Activated CD4-positive, alpha-beta T cell treated with anti-CD3 and anti-CD28 coated beads, Interleukin-2, amount 10 ng/mL, durations not matched to agents 24 days and 14 days (primary cell): ENCODE measurements at regions not wholly inside any gene's neighbourhood (a gene's known extent, or its start where the extent isn't known, plus 50 kb on each side); places are given as distances from the start of the nearest gene placed in this dataset.
A peak's percentile ranks its signal among the peaks of the same experiment; 100 is the strongest.
"Not testable (repeated sequence)": the region's sequence is repeated elsewhere in the genome, so short reads cannot be mapped to it uniquely, and the experiment has no call there.

Experiments
- DNase-seq: peaks from one replicate; pipeline ENCODE4 v3.0.0; 2022
- H3K27ac Mint-ChIP-seq: one replicate; pipeline ENCODE4 v1.8.0; 2022; ENCODE audit warnings: mild to moderate bottlenecking, mixed read lengths
- H3K27me3 Mint-ChIP-seq: one replicate; pipeline ENCODE4 v1.8.0; 2022; ENCODE audit warnings: mixed read lengths
- H3K36me3 Mint-ChIP-seq: one replicate; pipeline ENCODE4 v1.8.0; 2022; ENCODE audit warnings: low read depth, mild to moderate bottlenecking, mixed read lengths
- H3K4me1 Mint-ChIP-seq: one replicate; pipeline ENCODE4 v1.8.0; 2021; ENCODE audit warnings: mixed read lengths
- H3K4me3 Mint-ChIP-seq: one replicate; pipeline ENCODE4 v1.8.0; 2022; ENCODE audit warnings: mild to moderate bottlenecking, moderate library complexity, mixed read lengths
- H3K9me3 Mint-ChIP-seq: one replicate; pipeline ENCODE4 v1.8.0; 2021; ENCODE audit warnings: mixed read lengths
- intact Hi-C: fragments of 100-400 bp; cut with micrococcal nuclease; formaldehyde crosslinking; loops from one replicate; pipeline ENCODE4 v1.15.1; 2023

DNA sequence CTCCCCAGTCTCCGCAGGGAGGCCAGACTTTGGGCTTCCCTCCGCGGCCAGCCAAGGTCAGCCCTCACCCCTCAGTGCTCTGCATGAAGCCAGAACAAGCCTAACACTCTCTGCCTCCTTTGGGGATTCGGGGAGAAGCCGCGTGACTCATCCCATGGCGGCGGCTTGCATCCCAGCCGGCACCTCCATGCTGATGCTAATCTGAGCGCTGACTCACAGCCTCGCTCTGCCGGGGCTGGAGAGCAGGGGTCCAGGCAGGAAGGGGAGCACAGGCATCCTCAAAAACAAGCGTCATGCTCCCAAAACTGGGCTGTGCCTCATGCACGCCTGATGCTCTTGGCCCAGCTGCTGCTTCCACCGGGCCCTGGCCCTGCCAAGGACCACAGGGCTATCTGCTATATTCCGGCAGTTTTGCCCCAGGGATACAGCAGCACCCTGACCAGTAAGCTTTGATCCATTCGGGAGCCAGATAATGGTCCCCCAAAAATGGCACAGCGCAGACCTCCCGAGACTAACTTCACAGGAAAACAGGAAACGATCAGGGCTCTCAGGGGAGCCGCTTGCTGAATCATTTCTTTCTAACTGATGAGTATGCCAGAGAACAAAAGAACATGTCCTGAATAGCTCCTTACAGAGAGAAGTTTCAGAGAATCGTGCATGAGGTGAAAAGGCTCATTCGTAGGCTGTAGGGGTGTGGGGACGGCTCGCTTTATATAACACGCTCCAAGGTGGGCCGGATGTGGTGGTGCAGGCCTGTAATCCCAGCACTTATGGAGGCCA lies 254.4 kb upstream of the USP9Y start:
- H3K36me3 Mint-ChIP-seq, DNase-seq, H3K9me3 Mint-ChIP-seq, intact Hi-C loops, H3K27ac Mint-ChIP-seq, H3K4me3 Mint-ChIP-seq, H3K4me1 Mint-ChIP-seq, H3K27me3 Mint-ChIP-seq: not testable (repeated sequence)

DNA sequence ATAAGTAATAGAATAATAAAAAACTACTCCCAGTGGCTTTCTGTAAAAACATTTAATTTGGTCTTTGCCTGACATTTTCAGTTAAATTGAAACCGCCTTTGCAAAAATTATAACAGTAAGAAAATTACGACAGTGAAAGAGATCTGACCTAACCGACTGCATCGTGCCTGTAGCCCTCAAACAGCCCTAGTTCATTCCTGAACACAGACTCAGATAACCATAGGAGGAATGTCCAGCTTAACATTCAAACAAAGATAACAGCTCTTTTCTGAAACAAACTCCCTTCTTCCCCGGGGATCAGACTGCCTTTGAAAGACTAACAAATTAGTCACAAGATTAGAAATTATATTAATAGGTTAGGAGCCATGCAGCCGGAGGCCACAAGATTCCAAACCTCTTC lies 252.5 kb upstream of the USP9Y start:
- H3K4me3 Mint-ChIP-seq, intact Hi-C loops, H3K36me3 Mint-ChIP-seq, DNase-seq, H3K27me3 Mint-ChIP-seq, H3K9me3 Mint-ChIP-seq, H3K27ac Mint-ChIP-seq, H3K4me1 Mint-ChIP-seq: not testable (repeated sequence)

DNA sequence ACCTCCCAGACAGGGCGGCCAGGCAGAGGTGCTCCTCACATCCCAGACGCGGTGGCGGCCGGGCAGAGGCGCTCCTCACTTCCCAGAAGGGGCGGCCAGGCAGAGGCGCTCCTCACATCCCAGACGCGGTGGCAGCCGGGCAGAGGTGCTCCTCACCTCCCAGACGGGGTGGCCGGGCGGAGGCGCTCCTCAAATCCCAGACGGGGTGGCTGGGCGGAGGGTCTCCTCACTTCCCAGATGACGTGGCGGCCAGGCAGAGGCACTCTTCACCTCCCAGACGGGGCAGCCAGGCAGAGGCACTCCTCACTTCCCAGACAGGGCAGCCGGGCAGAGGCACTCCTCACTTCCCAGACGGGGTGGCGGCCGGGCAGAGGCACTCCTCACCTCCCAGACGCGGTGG lies 247.7 kb upstream of the USP9Y start:
- intact Hi-C loops, DNase-seq, H3K27ac Mint-ChIP-seq, H3K27me3 Mint-ChIP-seq, H3K36me3 Mint-ChIP-seq, H3K4me1 Mint-ChIP-seq, H3K9me3 Mint-ChIP-seq, H3K4me3 Mint-ChIP-seq: not testable (repeated sequence)

DNA sequence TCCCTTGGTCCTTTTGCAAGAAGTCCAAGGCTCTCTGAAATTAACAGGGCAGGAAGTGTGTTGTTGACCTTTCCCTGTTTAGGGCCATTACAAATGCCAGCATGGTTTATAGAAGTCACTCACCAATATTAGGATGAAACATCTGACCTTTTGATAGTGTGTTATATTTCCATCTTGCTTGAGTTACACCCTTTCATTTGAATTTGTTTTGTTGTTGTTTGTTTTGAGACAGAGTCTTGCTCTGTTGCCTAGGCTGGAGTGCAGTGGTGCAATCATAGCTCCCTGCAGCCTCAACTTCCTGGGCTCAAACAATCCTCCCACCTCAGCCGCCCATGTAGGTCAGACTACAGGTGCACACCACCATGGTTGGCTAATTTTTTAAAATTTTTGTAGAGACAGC lies 241.1 kb upstream of the USP9Y start:
- Mint-ChIP-seq H3K4me1 (no peaks in the 10 kb centered on the region), H3K9me3 (no peaks in the 10 kb centered on the region), H3K27me3 (no peaks in the 10 kb centered on the region), H3K4me3 (no peak overlapping the region), H3K27ac (no peak overlapping the region), H3K36me3 (no peaks in the 10 kb centered on the region)
- DNase-seq = no peak
- intact Hi-C loops = no loop called here

DNA sequence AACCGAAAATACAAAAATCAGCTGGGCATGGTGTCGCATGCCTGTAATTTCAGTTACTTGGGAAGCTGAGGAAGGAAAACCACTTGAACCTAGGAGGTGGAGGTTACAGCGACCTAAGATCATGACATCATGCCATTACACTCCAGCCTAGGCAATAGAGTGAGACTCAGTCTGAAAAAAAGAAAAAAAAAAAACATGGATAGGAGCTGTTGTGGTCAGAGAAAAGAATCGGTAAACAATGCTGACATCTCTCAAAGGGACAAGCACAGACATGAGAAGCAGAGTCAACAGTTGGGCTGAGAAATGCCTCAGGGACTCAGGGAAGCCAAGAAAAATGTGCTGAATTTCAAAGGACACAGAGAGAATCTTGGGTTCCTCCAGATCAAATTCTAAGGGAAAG lies 236.9 kb upstream of the USP9Y start:
- Mint-ChIP-seq H3K27me3 (no peaks in the 10 kb centered on the region), H3K4me3 (no peak overlapping the region), H3K9me3 (peaks cover 4% of the 10 kb centered on the region), H3K27ac (no peak overlapping the region), H3K36me3 (no peaks in the 10 kb centered on the region), H3K4me1 (no peaks in the 10 kb centered on the region)
- intact Hi-C loops = no loop called here
- no peak for DNase-seq

DNA sequence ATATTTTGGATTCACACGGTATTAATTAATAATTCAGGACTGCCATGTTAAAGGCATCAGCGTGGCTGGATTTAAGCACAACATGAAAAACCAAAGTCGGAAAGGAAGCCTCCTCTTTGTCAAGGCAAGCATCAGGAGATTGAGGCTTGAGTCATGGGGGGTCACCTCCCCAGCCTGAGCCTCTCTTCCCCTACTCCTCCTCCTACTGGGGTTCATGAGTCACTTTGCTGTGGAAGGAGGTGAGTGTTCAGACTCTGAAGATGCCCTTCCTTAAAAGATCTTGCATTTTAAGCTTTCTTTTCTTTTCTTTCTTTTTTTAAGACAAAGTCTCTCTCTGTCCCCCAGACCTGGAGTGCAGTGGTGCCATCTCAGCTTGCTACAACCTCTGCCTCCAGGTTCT lies 235.3 kb upstream of the USP9Y start:
- intact Hi-C loops = no loop called here
- Mint-ChIP-seq H3K4me1 (no peaks in the 10 kb centered on the region), H3K27me3 (no peaks in the 10 kb centered on the region), H3K36me3 (no peaks in the 10 kb centered on the region), H3K9me3 (peaks cover 6% of the 10 kb centered on the region), H3K4me3 (no peak overlapping the region), H3K27ac (no peak overlapping the region)
- no peak for DNase-seq

DNA sequence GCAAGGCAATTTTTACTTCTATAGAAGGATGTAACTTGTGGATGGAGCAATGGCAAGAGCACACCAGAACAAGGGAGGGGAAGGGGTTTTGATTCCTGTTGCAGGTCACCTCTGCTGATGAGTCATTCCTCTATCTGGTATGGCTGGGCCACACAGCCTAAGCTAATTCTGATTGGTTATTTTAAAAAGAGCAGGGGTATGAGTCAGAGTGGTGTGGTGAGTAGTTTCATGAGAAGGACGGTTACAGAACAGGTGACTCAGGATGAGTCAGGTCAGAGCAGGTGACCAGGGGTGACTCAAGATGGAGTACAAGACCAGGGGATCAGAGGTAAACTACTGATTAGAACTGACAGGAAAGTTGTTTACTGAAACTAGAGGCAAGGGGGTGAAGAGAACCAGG lies 231.9 kb upstream of the USP9Y start:
- H3K36me3 Mint-ChIP-seq = no peaks in the 10 kb centered on the region
- H3K9me3 Mint-ChIP-seq = peaks cover 6% of the 10 kb centered on the region
- intact Hi-C loops = no loop called here
- no peak overlapping the region for H3K27ac Mint-ChIP-seq
- H3K4me1 Mint-ChIP-seq = no peaks in the 10 kb centered on the region
- H3K4me3 Mint-ChIP-seq = no peak overlapping the region
- no peak for DNase-seq
- no peaks in the 10 kb centered on the region for H3K27me3 Mint-ChIP-seq

DNA sequence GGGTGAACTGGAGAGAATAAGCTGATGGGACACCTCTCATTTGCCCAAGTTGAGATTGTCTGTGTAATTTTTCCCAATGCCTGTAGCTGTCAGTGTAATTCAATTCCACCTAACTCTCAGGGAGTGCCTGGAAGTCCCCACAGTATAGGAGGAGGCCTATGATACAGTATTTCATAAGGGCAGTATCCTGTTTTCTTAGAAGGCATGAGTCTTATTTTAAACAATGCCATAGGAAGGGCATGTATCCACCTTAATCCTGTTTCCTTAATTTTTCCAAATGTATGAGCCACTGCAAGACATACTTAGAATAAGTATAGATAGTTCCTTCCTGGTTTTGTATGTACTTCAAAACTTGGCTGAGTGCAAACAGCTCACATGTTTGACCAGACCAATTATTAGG lies 226.6 kb upstream of the USP9Y start:
- Mint-ChIP-seq H3K4me1 (peaks cover 3% of the 10 kb centered on the region), H3K4me3 (no peak overlapping the region), H3K9me3 (no peaks in the 10 kb centered on the region), H3K27ac (no peak overlapping the region), H3K27me3 (no peaks in the 10 kb centered on the region), H3K36me3 (no peaks in the 10 kb centered on the region)
- intact Hi-C loops = no loop called here
- DNase-seq = no peak

DNA sequence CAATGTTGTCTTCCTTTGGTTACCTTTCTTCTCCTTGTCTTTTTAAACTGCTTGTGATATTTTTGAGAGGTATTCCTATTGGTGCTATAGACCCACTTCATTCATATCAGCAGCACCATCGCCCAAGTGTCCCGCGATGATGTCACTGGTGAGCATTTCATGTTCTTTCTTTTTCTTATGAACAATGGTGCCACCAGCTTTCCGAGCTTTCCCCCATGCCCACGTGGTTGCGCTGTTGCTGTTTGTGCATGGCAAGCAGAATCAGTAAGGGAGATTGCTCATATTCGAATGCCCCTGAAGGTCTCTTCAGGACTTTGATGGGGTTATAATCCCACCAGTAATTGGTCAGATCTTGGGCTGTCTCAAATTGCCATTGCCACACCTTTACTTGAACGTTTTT lies 221.6 kb upstream of the USP9Y start:
- Mint-ChIP-seq H3K4me1 (peaks cover 3% of the 10 kb centered on the region), H3K9me3 (no peaks in the 10 kb centered on the region), H3K27me3 (no peaks in the 10 kb centered on the region), H3K27ac (no peak overlapping the region), H3K36me3 (no peaks in the 10 kb centered on the region), H3K4me3 (no peak overlapping the region)
- intact Hi-C loops = loop anchor here (5.0 kb wide), 1 partner anchor 143 kb away; no protein-coding TSS in a partner anchor
- DNase-seq = peak; percentile 79

DNA sequence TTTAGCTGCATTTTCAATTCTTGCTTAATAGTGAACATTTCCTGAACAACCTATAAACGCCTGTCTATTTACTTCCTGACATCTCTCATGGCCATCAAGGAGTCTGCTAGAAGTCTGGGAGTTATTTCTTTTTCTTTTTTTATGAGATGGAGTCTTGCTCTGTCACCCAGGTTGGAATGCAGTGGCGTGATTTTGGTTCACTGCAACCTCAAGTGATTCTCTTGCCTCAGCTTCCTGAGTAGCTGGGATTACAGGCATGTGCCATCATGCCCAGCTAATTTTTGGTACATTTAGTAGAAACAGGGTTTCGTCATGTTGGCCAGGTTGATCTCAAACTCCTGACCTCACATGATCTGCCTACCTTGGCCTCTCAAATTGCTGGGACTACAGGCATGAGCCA lies 217.6 kb upstream of the USP9Y start:
- Mint-ChIP-seq H3K9me3 (no peaks in the 10 kb centered on the region), H3K4me3 (no peak overlapping the region), H3K27me3 (no peaks in the 10 kb centered on the region), H3K4me1 (peaks cover 3% of the 10 kb centered on the region), H3K27ac (no peak overlapping the region), H3K36me3 (no peaks in the 10 kb centered on the region)
- intact Hi-C loops = loop anchor here (10.0 kb wide), 1 partner anchor 241 kb away; no protein-coding TSS in a partner anchor
- DNase-seq = no peak

DNA sequence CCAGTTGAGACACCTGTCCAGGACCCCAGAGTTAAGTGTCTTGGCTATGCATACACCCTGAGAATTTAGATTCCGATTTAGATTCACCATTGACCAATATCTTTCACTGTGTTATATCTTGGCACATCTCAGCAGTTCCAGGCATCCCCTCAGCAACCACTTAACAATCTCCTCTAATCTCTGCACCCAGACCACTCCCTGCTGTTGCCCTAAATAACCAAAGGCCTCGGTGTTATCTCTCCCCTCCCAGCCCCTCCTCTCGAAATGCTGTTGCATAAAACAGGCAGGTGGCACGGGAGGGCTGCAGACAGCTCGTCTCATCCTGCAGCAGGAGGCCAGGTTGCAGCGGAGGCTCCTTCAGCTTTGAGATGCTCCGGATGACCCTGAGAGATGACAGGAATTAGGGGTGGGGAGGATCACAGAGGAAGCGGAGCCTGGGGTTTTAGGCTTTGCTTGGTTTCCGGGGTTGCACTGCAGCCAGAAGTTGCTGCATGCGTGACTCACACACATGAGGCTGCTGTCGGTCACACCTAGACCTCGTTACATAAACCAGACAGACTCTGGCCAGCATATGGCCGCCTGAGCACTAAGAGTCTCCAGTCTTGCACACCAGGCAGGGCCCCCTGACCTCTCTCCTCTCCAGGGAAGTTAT lies 210.3 kb upstream of the USP9Y start:
- H3K4me1 Mint-ChIP-seq = no peaks in the 10 kb centered on the region
- no peaks in the 10 kb centered on the region for H3K9me3 Mint-ChIP-seq
- H3K36me3 Mint-ChIP-seq = no peaks in the 10 kb centered on the region
- H3K27me3 Mint-ChIP-seq = no peaks in the 10 kb centered on the region
- intact Hi-C loops = no loop called here
- no peak overlapping the region for H3K4me3 Mint-ChIP-seq
- no peak overlapping the region for H3K27ac Mint-ChIP-seq
- DNase-seq = no peak

DNA sequence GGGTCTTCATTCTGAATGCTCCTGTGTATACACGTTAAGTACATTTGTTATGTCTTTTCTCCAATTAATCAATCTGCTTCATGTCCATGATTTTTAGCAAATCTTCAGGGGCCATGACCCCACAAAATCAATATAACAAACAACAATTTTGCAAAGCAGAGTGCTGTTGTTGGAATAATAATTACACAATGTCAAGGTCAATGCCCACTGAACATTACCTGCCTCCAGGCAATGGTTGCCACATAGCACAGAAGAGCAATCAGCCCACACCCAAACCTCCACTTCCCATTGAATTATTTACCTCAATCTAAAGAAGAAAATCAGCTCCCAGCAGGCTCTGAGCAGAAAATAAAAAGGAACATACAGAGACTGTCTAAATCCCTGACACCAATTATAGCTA lies 208.8 kb upstream of the USP9Y start:
- no peaks in the 10 kb centered on the region for H3K9me3 Mint-ChIP-seq
- no peaks in the 10 kb centered on the region for H3K4me1 Mint-ChIP-seq
- H3K27me3 Mint-ChIP-seq = no peaks in the 10 kb centered on the region
- no peak overlapping the region for H3K27ac Mint-ChIP-seq
- intact Hi-C loops = no loop called here
- H3K4me3 Mint-ChIP-seq = no peak overlapping the region
- no peak for DNase-seq
- H3K36me3 Mint-ChIP-seq = no peaks in the 10 kb centered on the region

DNA sequence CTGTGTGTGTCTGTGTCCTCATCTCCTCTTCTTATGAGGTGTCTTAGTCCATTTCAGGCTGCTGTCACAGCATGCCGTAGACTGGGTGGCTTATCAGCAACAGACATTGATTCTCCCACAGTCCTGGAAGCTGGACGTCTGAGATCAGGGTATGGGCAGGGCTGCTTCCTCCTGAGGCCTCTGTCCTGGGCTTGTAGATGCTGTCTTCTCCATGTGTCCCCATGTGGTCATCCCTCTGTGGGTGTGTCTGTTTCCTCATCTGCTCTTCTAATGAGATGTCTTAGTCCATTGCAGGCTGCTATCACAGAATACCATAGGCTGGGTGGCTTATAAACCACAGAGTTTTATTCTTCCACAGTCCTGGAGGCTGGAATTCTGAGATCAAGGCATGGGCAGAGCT lies 205.0 kb upstream of the USP9Y start:
- Mint-ChIP-seq H3K4me3 (no peak overlapping the region), H3K27me3 (no peaks in the 10 kb centered on the region), H3K9me3 (no peaks in the 10 kb centered on the region), H3K4me1 (no peaks in the 10 kb centered on the region), H3K27ac (no peak overlapping the region), H3K36me3 (no peaks in the 10 kb centered on the region)
- no peak for DNase-seq
- intact Hi-C loops = no loop called here

DNA sequence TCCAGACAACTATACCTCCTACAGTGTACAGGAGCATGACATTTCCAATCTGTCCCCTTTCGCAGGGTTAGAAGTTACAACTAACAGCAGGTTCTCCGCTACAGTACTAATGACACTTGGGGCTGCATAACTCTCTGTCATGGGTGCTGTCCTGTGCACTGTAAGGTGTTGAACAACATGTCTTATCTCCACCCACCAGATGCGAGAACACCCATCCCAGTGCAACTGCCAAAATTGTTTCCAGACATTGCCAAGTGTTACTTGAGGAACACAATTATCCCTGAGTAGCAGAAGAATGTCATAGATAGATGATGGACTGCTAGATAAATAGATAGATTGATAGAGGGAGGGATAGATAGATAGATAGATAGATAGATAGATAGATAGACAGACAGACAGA lies 200.9 kb upstream of the USP9Y start:
- no peaks in the 10 kb centered on the region for H3K9me3 Mint-ChIP-seq
- no peaks in the 10 kb centered on the region for H3K4me1 Mint-ChIP-seq
- H3K4me3 Mint-ChIP-seq = no peak overlapping the region
- H3K27me3 Mint-ChIP-seq = no peaks in the 10 kb centered on the region
- H3K36me3 Mint-ChIP-seq = no peaks in the 10 kb centered on the region
- DNase-seq = no peak
- intact Hi-C loops = no loop called here
- no peak overlapping the region for H3K27ac Mint-ChIP-seq

DNA sequence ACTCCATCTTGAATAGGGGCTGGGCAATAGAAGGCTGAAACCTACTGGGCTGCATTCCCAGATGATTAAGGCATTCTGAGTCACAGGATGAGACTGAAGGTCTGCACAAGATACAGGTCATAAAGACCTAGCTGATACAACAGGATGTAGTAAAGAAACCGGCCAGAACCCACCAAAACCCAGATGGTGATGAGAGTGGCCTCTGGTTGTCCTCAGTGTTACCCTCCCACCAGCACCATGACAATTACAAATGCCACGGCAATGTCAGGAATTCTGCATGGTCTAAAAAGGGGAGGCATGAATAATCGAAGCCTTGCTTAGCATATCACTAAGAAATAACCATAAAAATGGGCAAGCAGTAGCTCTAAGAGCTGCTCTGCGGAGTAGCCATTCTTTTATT lies 197.0 kb upstream of the USP9Y start:
- H3K36me3 Mint-ChIP-seq, H3K4me1 Mint-ChIP-seq, intact Hi-C loops, H3K27ac Mint-ChIP-seq, H3K27me3 Mint-ChIP-seq, H3K4me3 Mint-ChIP-seq, H3K9me3 Mint-ChIP-seq, DNase-seq: not testable (repeated sequence)
